Neuronal stem cell (in vitro differentiated cells): ENCODE measurements at regions not wholly inside any gene's neighbourhood (a gene's known extent, or its start where the extent isn't known, plus 50 kb on each side); places are given as distances from the start of the nearest gene placed in this dataset.
A peak's percentile ranks its signal among the peaks of the same experiment; 100 is the strongest.

Experiments
- DNase-seq: peaks from one replicate; pipeline ENCODE4 v3.0.0-alpha.2; 2013; ENCODE audit warnings: low spot score
- H2AFZ ChIP-seq: one replicate; pipeline ENCODE4 v1.6.1; 2013; ENCODE audit warnings: mild to moderate bottlenecking, low read length, inconsistent platforms
- H2AK5ac ChIP-seq: 2 replicates; pipeline ENCODE4 v1.6.1; 2013; ENCODE audit warnings: low read depth, mild to moderate bottlenecking, inconsistent platforms, low read length, moderate library complexity, mixed read lengths
- H2BK120ac ChIP-seq: 2 replicates; pipeline ENCODE4 v1.6.1; 2013; ENCODE audit warnings: low read depth, mild to moderate bottlenecking, inconsistent platforms, low read length, moderate library complexity, mixed read lengths
- H2BK12ac ChIP-seq: one replicate; pipeline ENCODE4 v1.6.1; 2013; ENCODE audit warnings: low read length, inconsistent platforms
- H2BK15ac ChIP-seq: 2 replicates; pipeline ENCODE4 v1.6.1; 2013; ENCODE audit warnings: mild to moderate bottlenecking, low read length, inconsistent platforms, mixed read lengths
- H2BK5ac ChIP-seq: one replicate; pipeline ENCODE4 v1.6.1; 2013; ENCODE audit warnings: inconsistent platforms, mild to moderate bottlenecking, low read length, moderate library complexity
- H3K14ac ChIP-seq: one replicate; pipeline ENCODE4 v1.6.1; 2013; ENCODE audit warnings: low read length, inconsistent platforms
- H3K18ac ChIP-seq: 2 replicates; pipeline ENCODE4 v1.6.1; 2013; ENCODE audit warnings: low read length, inconsistent platforms
- H3K23ac ChIP-seq: 2 replicates; pipeline ENCODE4 v1.6.1; 2013; ENCODE audit warnings: low read depth, mild to moderate bottlenecking, mixed read lengths, low read length, inconsistent platforms; ENCODE audit not compliant: poor library complexity
- H3K27ac ChIP-seq: replicated peaks from 3 replicates; pipeline ENCODE4 v1.5.1; 2013; ENCODE audit warnings: low read length, inconsistent platforms
- H3K27me3 ChIP-seq, 3 experiments: 2 replicates each; pipeline ENCODE4 v1.6.1; 2013; ENCODE audit warnings: low read length in 3 of 3, mild to moderate bottlenecking in 2 of 3, inconsistent platforms in 1 of 3, low read depth in 1 of 3, mixed read lengths in 1 of 3, moderate library complexity in 1 of 3; ENCODE audit not compliant: control insufficient read depth in 3 of 3, insufficient read depth in 3 of 3
- H3K36me3 ChIP-seq, 2 donors: replicated peaks in 1 of 2; 2 replicates each; pipeline ENCODE4 v1.6.1; 2013; ENCODE audit warnings: low read length in 2 of 2; ENCODE audit not compliant: control insufficient read depth in 2 of 2, insufficient read depth in 2 of 2
- H3K4ac ChIP-seq: 2 replicates; pipeline ENCODE4 v1.6.1; 2013; ENCODE audit warnings: inconsistent platforms, mild to moderate bottlenecking, low read length, moderate library complexity
- H3K4me1 ChIP-seq, 2 donors: 1 replicate in 1 of 2; 2 replicates in 1 of 2; pipeline ENCODE4 v1.6.1; 2013; ENCODE audit warnings: low read length in 2 of 2, low read depth in 1 of 2; ENCODE audit not compliant: control insufficient read depth in 2 of 2, insufficient read depth in 1 of 2
- H3K4me2 ChIP-seq: one replicate; pipeline ENCODE4 v1.6.1; 2013; ENCODE audit warnings: mild to moderate bottlenecking, low read length, inconsistent platforms; ENCODE audit not compliant: insufficient read depth, poor library complexity, severe bottlenecking
- H3K4me3 ChIP-seq, 2 donors: 2 replicates each; pipeline ENCODE4 v1.5.1; 2013; ENCODE audit warnings: low read length in 2 of 2, mild to moderate bottlenecking in 2 of 2, inconsistent platforms in 1 of 2, moderate library complexity in 1 of 2
- H3K79me1 ChIP-seq: one replicate; pipeline ENCODE4 v1.6.1; 2013; ENCODE audit warnings: low read depth, mild to moderate bottlenecking, inconsistent platforms, low read length, moderate library complexity
- H3K9ac ChIP-seq: one replicate; pipeline ENCODE4 v1.6.1; 2013; ENCODE audit warnings: mild to moderate bottlenecking, low read depth, low read length, inconsistent platforms; ENCODE audit not compliant: poor library complexity
- H3K9me3 ChIP-seq, 2 donors: replicated peaks in 1 of 2; 2 replicates each; pipeline versions ENCODE3 to v1.6.1; 2013; ENCODE audit warnings: low read length in 2 of 2, mild to moderate bottlenecking in 2 of 2, inconsistent platforms in 1 of 2, low read depth in 1 of 2, mixed read lengths in 1 of 2, moderate library complexity in 1 of 2; ENCODE audit not compliant: control insufficient read depth in 2 of 2, insufficient read depth in 1 of 2
- H4K8ac ChIP-seq: one replicate; pipeline ENCODE4 v1.6.1; 2013; ENCODE audit warnings: low read depth, mild to moderate bottlenecking, inconsistent platforms, low read length, moderate library complexity
- H4K91ac ChIP-seq: one replicate; pipeline ENCODE4 v1.6.1; 2013; ENCODE audit warnings: low read length, low read depth, mild to moderate bottlenecking, inconsistent platforms; ENCODE audit not compliant: poor library complexity
- whole genome bisulfite sequencing, 2 donors: extraction: QIAGEN DNeasy Blood & Tissue Kit; methylation state at CpG; one replicate each; pipeline ENCODE4 v1.1.7; 2013; ENCODE audit warnings: missing lambda C conversion rate in 2 of 2, mixed read lengths in 1 of 2; ENCODE audit not compliant: insufficient read length in 2 of 2, insufficient replicate concordance in 1 of 2; ENCODE audit errors: extremely low coverage in 2 of 2; 5-methylcytosine and 5-hydroxymethylcytosine counted together

GRCh38 chr5:124860291-124860655 lies 113.8 kb upstream of the ZNF608 start:
- Histone ChIP-seq H3K4me1 (no peaks in the 10 kb centered on the region), H2BK5ac (no peak overlapping the region), H2BK15ac (no peak overlapping the region), H2BK12ac (no peak overlapping the region), H3K36me3 (no peaks in the 10 kb centered on the region), H3K9me3 (peaks cover 0 to 5% of the 10 kb centered on the region in 2 donors), H2AK5ac (no peak overlapping the region), H4K91ac (no peak overlapping the region), H2BK120ac (no peak overlapping the region), H3K23ac (no peak overlapping the region), H3K27me3 (no peaks in the 10 kb centered on the region), H4K8ac (no peak overlapping the region), H3K18ac (no peak overlapping the region), H2AFZ (no peak overlapping the region), H3K27ac (no peak overlapping the region), H3K14ac (no peak overlapping the region), H3K9ac (no peak overlapping the region), H3K4me3 (no peak overlapping the region), H3K79me1 (no peaks in the 10 kb centered on the region), H3K4ac (no peak overlapping the region), H3K4me2 (no peak overlapping the region)
- no CpG with 5 or more reads among the region's 4 CpGs for WGBS, 2 donors
- no peak for DNase-seq

DNA sequence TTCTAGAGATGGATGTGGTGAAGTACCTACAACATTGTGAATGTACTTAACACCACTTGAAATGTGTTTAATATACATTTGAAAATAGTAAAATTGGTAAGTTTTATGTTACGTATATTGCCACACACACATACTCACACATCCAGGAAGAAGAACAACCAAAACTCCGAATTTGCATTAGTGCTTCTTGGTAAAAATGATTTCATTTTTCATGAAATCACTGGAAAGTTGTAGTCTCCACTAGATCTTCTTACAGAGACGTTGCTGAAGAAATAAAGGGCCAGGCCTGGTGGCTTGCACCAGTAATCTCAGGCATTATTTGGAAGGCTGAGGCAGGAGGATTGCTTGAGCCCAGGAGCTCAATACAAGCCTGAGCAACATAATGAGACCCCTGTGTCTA lies 118.6 kb upstream of the ZNF608 start:
- no peaks in the 10 kb centered on the region for H3K79me1 ChIP-seq

GRCh38 chr5:124865603-124866354 lies 119.3 kb upstream of the ZNF608 start:
- no peak overlapping the region for H2BK15ac ChIP-seq
- H3K4me2 ChIP-seq = no peak overlapping the region
- no peak overlapping the region for H4K91ac ChIP-seq
- H3K4ac ChIP-seq = no peak overlapping the region
- H2BK120ac ChIP-seq = no peak overlapping the region
- H3K9ac ChIP-seq = no peak overlapping the region
- H3K18ac ChIP-seq = no peak overlapping the region
- no peak overlapping the region for H2AK5ac ChIP-seq
- H3K23ac ChIP-seq = no peak overlapping the region
- H3K27ac ChIP-seq = no peak overlapping the region
- no peaks in the 10 kb centered on the region for H3K27me3 ChIP-seq
- no peaks in the 10 kb centered on the region for H3K36me3 ChIP-seq
- DNase-seq = no peak
- H2AFZ ChIP-seq = no peak overlapping the region
- peaks cover 0 to 5% of the 10 kb centered on the region in 2 donors for H3K9me3 ChIP-seq
- H2BK5ac ChIP-seq = no peak overlapping the region
- no peak overlapping the region for H3K14ac ChIP-seq
- WGBS, 2 donors = no CpG with 5 or more reads among the region's 4 CpGs
- no peak overlapping the region for H2BK12ac ChIP-seq
- H3K79me1 ChIP-seq = no peaks in the 10 kb centered on the region
- no peak overlapping the region for H3K4me3 ChIP-seq
- no peak overlapping the region for H4K8ac ChIP-seq
- peaks cover 2 to 13% of the 10 kb centered on the region in 2 donors for H3K4me1 ChIP-seq

More for the DNA sequence above, 118.6 kb upstream of the ZNF608 start:
- peaks cover 2 to 13% of the 10 kb centered on the region in 2 donors for H3K4me1 ChIP-seq
- H2BK15ac ChIP-seq = no peak overlapping the region
- no peak overlapping the region for H2BK5ac ChIP-seq
- no peaks in the 10 kb centered on the region for H3K27me3 ChIP-seq
- H3K27ac ChIP-seq = no peak overlapping the region
- no peak overlapping the region for H2AK5ac ChIP-seq
- H3K4me3 ChIP-seq = no peak overlapping the region
- H2BK12ac ChIP-seq = no peak overlapping the region
- no peaks in the 10 kb centered on the region for H3K36me3 ChIP-seq
- H3K23ac ChIP-seq = no peak overlapping the region
- no peak overlapping the region for H4K91ac ChIP-seq
- H2AFZ ChIP-seq = no peak overlapping the region
- no CpG with 5 or more reads among the region's 3 CpGs for WGBS, 2 donors
- no peak overlapping the region for H3K4ac ChIP-seq
- no peak overlapping the region for H4K8ac ChIP-seq
- no peak overlapping the region for H3K18ac ChIP-seq
- DNase-seq = no peak
- no peak overlapping the region for H3K9ac ChIP-seq
- H2BK120ac ChIP-seq = no peak overlapping the region
- no peak overlapping the region for H3K14ac ChIP-seq
- H3K4me2 ChIP-seq = no peak overlapping the region
- peaks cover 0 to 5% of the 10 kb centered on the region in 2 donors for H3K9me3 ChIP-seq

GRCh38 chr5:124866355-124867136 lies 120.1 kb upstream of the ZNF608 start:
- H3K27ac ChIP-seq = no peak overlapping the region
- H2AFZ ChIP-seq = peak overlapping the region; percentile 5
- no peak overlapping the region for H3K23ac ChIP-seq
- H3K9me3 ChIP-seq = peaks cover 0 to 5% of the 10 kb centered on the region in 2 donors
- no peaks in the 10 kb centered on the region for H3K27me3 ChIP-seq
- H3K4ac ChIP-seq = no peak overlapping the region
- H3K4me3 ChIP-seq = no peak overlapping the region
- no peak overlapping the region for H2BK5ac ChIP-seq
- no peak overlapping the region for H2BK12ac ChIP-seq
- no peak overlapping the region for H3K14ac ChIP-seq
- peaks cover 2 to 15% of the 10 kb centered on the region in 2 donors for H3K4me1 ChIP-seq
- H2AK5ac ChIP-seq = no peak overlapping the region
- no peak overlapping the region for H3K4me2 ChIP-seq
- no peak overlapping the region for H4K8ac ChIP-seq
- no peak overlapping the region for H3K18ac ChIP-seq
- no peak overlapping the region for H2BK15ac ChIP-seq
- H2BK120ac ChIP-seq = no peak overlapping the region
- no CpG with 5 or more reads among the region's 12 CpGs for WGBS, 2 donors
- H4K91ac ChIP-seq = no peak overlapping the region
- DNase-seq = no peak
- H3K9ac ChIP-seq = no peak overlapping the region
- no peaks in the 10 kb centered on the region for H3K79me1 ChIP-seq
- H3K36me3 ChIP-seq = no peaks in the 10 kb centered on the region
